GM21786 (cell line): ENCODE measurements at regions not wholly inside any gene's neighbourhood (a gene's known extent, or its start where the extent isn't known, plus 50 kb on each side); places are given as distances from the start of the nearest gene placed in this dataset.

Experiments used
- ATAC-seq: cut with Tn5 transposase; IDR thresholded peaks from one replicate; pipeline ENCODE4 v1.9.1; 2021; ENCODE audit not compliant: unreplicated experiment

DNA sequence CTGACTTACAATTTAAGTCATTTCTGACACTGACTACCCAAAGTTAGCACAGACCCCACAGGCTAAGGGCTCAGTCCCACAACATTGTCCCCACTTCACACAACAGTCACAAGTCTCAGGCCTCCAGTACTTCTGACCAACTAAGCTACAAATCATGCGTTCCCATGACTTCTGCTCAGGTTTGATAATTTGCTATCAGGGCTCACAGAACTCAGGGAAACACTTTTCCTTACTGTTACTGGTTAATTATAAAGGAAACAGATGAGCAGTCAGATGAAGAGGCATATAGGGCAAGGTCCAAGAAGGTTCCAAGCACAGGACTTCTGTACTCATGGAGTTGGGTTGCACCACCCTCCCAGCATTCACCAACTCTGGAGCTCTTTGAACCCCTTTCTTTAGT, 151.2 kb upstream of the TNR start:
- no peak for ATAC-seq

GRCh38 chr1:175893192-175893591, 149.8 kb upstream of the TNR start:
- no peak for ATAC-seq

GRCh38 chr1:175892686-175893085, 149.3 kb upstream of the TNR start:
- ATAC-seq: no peak

GRCh38 chr1:175891783-175892309, 148.5 kb upstream of the TNR start:
- ATAC-seq: no peak

DNA sequence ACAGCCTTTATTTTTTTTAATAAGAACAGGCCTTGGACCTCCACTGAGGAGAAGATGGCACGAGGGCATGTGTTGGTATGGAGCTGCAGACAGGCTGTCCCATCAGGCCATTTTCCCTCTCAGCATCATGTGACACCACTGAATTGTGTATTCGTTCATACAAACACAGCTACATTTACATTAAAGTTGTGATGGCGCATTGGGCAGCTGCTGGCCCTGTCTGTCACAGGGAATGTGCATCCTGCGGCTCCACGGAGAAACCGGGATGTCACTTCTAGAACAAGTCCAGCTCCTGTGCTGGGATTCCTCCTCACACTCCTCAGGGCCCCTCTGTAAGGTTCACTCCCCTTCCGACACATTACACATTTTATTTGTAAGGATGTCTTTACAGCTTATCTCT, 147.6 kb upstream of the TNR start:
- no peak for ATAC-seq

GRCh38 chr1:175889848-175890247, 146.5 kb upstream of the TNR start:
- no peak for ATAC-seq

GRCh38 chr1:175888996-175889395, 145.6 kb upstream of the TNR start:
- no peak for ATAC-seq

DNA sequence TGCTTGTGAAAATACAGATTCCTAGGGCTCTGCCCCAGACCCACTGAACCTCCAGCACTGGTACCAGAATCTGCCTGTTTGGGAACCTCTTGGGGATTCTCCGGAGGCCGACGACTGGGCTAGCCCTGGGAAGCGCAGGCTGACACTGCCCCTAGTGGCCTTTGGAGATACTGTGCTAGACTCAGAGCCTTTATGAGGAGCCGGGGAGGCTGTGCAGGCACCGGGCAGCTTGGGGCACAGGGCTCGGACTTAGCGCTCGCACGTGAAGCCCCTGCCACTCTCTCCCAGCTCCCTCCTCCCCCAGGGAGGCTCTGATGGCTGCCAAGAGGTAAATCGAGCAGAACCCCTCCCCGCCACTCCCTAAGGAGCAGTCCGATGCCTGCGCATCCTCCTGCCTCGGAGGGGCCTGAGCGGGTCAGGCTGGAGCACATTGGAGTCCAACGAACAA, 144.6 kb upstream of the TNR start:
- ATAC-seq: peak; percentile 92

GRCh38 chr1:175887521-175887920, 144.1 kb upstream of the TNR start:
- no peak for ATAC-seq

DNA sequence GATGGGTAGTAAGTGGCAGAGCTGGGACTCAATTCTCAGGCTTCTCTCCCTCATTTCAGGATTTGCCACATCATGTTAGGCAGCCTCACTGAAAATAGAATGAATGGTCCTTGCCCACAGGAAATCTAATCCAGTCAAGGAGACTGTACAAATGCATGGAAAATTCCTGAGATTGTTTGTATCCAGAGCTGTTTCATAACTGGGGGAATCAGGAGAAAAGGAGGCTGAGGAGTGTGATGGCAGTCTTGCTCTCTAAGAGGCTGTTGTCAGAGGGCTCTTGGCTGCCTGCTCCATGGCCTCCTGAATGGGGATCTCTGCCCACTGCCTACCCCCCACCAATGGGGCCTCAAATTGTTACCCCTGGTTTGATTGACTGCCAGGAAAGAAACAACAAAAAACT, 141.9 kb upstream of the TNR start:
- no peak for ATAC-seq

DNA sequence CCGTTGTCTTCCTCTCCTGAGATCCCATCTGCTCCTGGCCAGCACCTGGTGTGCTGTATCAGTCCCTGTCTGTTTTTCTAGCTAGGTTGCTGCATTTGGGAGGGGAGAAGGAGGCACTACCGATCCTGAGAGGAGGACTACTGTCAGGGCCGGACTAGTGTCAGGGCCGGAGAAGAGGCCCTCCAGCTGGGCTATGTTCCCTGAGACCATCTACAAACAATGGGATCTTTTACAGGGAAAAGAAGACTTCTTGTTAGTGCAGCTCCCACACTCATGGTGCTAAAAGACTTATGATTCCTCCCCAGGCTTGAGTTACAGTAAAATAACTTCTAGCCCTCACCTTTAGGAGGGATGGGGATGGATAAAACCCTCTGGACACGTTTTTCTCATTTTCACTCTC, 141.0 kb upstream of the TNR start:
- ATAC-seq: no peak

DNA sequence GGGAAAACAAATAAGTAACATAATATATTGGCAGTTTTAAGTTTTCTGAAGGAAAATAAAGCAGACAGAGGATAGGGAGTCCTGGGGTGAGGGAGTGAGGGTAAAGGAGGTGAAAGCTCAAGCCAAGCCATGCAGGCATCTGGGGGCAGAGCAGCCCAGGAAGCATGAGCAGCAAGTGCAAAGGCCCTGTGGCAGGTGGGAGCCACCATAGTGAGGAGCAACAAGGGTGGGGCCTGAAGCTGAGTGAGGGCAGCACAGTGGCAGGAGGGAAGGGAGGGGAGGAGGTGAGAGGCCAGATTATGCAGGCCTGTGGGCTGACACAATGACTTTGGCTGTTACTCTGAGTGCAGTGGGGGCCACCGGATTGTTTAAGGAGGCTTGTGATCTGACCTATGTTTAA, 138.8 kb upstream of the TNR start:
- no peak for ATAC-seq

DNA sequence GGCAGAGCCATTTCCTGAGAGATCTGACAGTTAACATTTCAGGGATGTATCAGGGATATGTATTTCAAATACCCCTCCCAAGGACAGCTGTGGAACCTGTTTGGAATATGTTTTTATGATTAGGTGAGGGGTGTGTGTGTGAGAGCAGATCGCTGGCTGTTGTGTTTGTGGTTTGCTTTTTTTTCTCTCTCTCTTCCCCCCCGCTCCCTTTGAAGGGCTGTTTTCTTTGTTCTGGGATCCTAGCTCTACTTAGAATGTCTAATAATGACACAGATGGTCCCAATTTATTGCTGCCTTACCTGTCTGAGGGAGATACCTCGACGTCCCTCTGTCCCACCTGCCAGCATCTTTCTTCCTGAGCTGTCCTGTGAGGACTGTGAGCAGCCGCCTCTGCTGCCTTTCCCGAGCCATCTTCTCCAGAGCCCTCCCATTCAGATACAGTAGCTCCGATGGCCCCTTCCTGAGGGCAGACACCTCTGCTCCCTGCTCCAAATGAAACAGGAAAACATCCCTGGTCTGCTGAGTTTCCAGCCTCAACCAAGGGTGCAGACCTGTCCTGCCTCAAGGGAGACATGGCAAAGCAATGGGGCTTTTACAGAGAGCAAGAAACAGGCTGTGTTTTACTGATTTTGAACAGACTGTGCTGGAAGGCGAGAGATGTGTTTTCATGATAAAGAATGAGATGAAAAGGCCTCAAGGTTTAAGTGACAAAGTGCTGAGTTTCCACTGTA, 138.0 kb upstream of the TNR start:
- no peak for ATAC-seq

DNA sequence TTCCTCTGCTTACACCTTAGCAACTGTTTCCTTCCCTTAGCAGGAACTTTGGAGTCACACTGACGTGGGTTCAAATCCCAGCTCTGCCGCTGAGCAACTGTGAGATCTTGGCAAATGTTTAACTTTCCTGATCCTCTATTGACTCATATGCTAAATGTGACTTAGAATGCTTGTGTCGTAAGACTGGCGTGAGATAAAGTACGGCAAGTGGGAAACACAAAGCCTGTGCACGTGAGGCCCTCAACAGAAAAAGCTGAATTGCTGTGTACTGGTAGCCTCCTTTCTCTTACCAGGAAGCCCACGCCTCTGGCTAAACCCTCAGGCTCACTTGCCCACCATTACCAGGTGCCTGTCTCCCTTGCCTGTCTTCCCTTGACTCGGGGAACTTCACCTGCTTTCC, 135.4 kb upstream of the TNR start:
- ATAC-seq: no peak

GRCh38 chr1:175877939-175878737, 134.7 kb upstream of the TNR start:
- ATAC-seq: no peak

DNA sequence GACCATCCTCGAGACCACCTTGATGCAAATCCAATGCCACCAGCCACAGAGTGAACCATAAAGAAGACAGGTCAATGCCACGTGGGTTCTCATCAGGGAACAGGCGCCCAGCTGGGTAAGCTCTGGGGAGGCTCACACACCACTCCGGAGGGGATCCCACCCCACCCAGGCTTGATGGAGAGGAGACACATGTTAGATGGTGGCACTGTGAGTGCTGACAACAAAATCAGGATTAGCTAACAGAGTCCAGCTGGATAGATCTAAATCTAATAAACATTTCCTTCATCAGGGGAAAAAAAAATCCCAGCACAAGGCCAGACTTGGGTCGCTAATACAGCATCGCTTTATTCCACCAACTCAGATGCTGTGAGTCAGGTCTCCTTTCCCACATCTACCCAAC, 132.2 kb upstream of the TNR start:
- ATAC-seq: no peak

- ATAC-seq: no peak
Measured at GRCh38 chr1:175874081-175874480, 130.7 kb upstream of the TNR start.

- peak; percentile 84 for ATAC-seq
Measured at GRCh38 chr1:175873290-175873935, 130.0 kb upstream of the TNR start.

DNA sequence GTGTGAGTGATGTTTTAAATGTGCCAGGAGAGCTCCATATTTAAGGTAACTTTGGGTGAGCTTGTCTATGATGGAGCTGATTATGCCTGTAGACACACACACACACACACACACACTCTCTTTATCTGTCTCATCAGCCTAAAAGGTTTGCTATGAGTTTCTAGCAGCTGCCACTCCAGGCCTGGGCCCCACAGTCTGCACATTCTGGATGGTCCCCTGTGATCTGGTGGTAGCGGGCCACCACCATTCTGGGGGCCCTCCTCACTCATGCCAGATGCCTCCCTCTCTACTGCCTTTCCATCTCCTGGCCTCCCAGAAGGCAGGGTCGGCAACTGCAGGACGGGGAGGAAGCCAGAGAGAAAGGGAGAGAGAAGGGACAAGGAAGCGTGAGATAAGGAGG, 129.2 kb upstream of the TNR start:
- ATAC-seq: no peak

GRCh38 chr1:175871647-175872046, 128.3 kb upstream of the TNR start:
- ATAC-seq: no peak

GRCh38 chr1:175870217-175870616, 126.8 kb upstream of the TNR start:
- no peak for ATAC-seq

DNA sequence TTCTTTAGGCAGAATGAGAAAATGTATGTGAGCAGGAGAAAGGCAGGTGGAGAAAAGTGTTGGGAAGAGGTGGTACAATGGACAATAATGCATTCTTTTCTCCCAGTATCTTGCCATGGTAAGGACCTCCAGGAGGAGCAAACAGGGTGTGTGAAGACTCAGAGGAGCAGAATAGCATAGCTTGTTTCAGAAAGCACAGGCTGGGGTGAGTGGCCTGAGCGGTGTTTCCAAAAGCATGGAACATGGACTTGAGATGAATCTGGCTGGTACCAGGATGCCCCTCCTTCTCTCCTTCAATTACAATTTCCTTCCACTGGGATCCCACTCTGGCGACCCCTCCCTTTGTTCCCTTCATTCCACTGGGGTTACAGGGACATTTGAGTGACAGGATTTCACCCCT, 123.4 kb upstream of the TNR start:
- ATAC-seq: no peak
